Liver (tissue), 8 donors: ENCODE measurements at regions not wholly inside any gene's neighbourhood (a gene's known extent, or its start where the extent isn't known, plus 50 kb on each side); places are given as distances from the start of the nearest gene placed in this dataset.

Source experiments
- DNase-seq: peaks from one replicate; pipeline ENCODE4 v3.0.0-alpha.2; 2017; ENCODE audit warnings: low spot score
- H3K27ac ChIP-seq, 2 donors: one replicate each; pipeline ENCODE4 v1.7.0; 2013; ENCODE audit warnings: inconsistent platforms in 2 of 2, low read length in 2 of 2, control low read depth in 1 of 2, low read depth in 1 of 2, mild to moderate bottlenecking in 1 of 2
- H3K27me3 ChIP-seq, 4 donors: one replicate each; pipeline versions ENCODE4 v1.6.1 to v1.7.0; 2013; ENCODE audit warnings: low read length in 3 of 4, inconsistent platforms in 1 of 4, mild to moderate bottlenecking in 1 of 4, moderate library complexity in 1 of 4; ENCODE audit not compliant: control insufficient read depth in 4 of 4, insufficient read depth in 4 of 4
- H3K36me3 ChIP-seq, 4 donors: one replicate each; pipeline versions ENCODE4 v1.6.1 to v1.7.0; 2013; ENCODE audit warnings: low read length in 3 of 4, mild to moderate bottlenecking in 3 of 4, low read depth in 1 of 4, moderate library complexity in 1 of 4; ENCODE audit not compliant: control insufficient read depth in 4 of 4, insufficient read depth in 3 of 4
- H3K4me1 ChIP-seq, 4 donors: one replicate each; pipeline versions ENCODE4 v1.6.1 to v1.7.0; 2013; ENCODE audit warnings: low read length in 3 of 4, mild to moderate bottlenecking in 3 of 4, moderate library complexity in 1 of 4; ENCODE audit not compliant: control insufficient read depth in 4 of 4, insufficient read depth in 4 of 4
- H3K4me3 ChIP-seq, 3 donors: one replicate each; pipeline versions ENCODE4 v1.6.1 to v1.7.0; 2013; ENCODE audit warnings: low read length in 3 of 3, control low read depth in 1 of 3, low read depth in 1 of 3, mild to moderate bottlenecking in 1 of 3
- H3K9ac ChIP-seq, 2 donors: one replicate each; pipeline ENCODE4 v1.7.0; 2013; ENCODE audit warnings: low read length in 2 of 2, mild to moderate bottlenecking in 2 of 2, moderate library complexity in 2 of 2, control low read depth in 1 of 2, low read depth in 1 of 2
- H3K9me3 ChIP-seq, 4 donors: one replicate each; pipeline versions ENCODE4 v1.6.1 to v1.7.0; 2013; ENCODE audit warnings: low read length in 3 of 4; ENCODE audit not compliant: control insufficient read depth in 4 of 4
- CTCF ChIP-seq: fragments of 150-350 bp; IDR thresholded peaks from 2 replicates; pipeline ENCODE4 v1.5.1; 2017; ENCODE audit warnings: improper control_type of control experiment, low read depth, low read length; ENCODE audit not compliant: missing input control
- EGR1 ChIP-seq, 2 donors: IDR thresholded peaks; 2 replicates each; pipeline ENCODE4 v1.6.1; 2016 to 2018; ENCODE audit warnings: antibody characterized with exemption in 2 of 2, low read depth in 2 of 2
- GABPA ChIP-seq, 2 donors: IDR thresholded peaks in 1 of 2; conservative IDR thresholded peaks in 1 of 2; 2 replicates each; pipeline ENCODE4 v1.6.1; 2016; ENCODE audit warnings: antibody characterized with exemption in 2 of 2, mild to moderate bottlenecking in 1 of 2, moderate library complexity in 1 of 2
- HNF4A ChIP-seq, 2 donors: conservative IDR thresholded peaks; 2 replicates each; pipeline ENCODE4 v1.6.1; 2016; ENCODE audit warnings: antibody characterized with exemption in 2 of 2, mild to moderate bottlenecking in 2 of 2
- HNF4G ChIP-seq: IDR thresholded peaks from 2 replicates; pipeline ENCODE4 v1.6.1; 2016; ENCODE audit warnings: antibody characterized with exemption
- JUND ChIP-seq, 2 donors: IDR thresholded peaks; 2 replicates each; pipeline ENCODE4 v1.6.1; 2016; ENCODE audit warnings: antibody characterized with exemption in 2 of 2
- MAX ChIP-seq: IDR thresholded peaks from 2 replicates; pipeline ENCODE4 v1.6.1; 2016; ENCODE audit warnings: antibody characterized with exemption
- NR2F2 ChIP-seq: IDR thresholded peaks from 2 replicates; pipeline ENCODE4 v1.6.1; 2016; ENCODE audit warnings: antibody characterized with exemption
- RAD21 ChIP-seq, 2 donors: IDR thresholded peaks; 2 replicates each; pipeline ENCODE4 v1.6.1; 2016; ENCODE audit warnings: antibody characterized with exemption in 2 of 2, mild to moderate bottlenecking in 2 of 2
- REST ChIP-seq: IDR thresholded peaks from 2 replicates; pipeline ENCODE4 v1.6.1; 2016; ENCODE audit warnings: antibody characterized with exemption, mild to moderate bottlenecking
- RXRA ChIP-seq, 2 donors: IDR thresholded peaks; 2 replicates each; pipeline ENCODE4 v1.6.1; 2017 to 2018; ENCODE audit warnings: antibody characterized with exemption in 2 of 2, mild to moderate bottlenecking in 1 of 2
- SP1 ChIP-seq: IDR thresholded peaks from 2 replicates; pipeline ENCODE4 v1.6.1; 2018; ENCODE audit warnings: antibody characterized with exemption, mild to moderate bottlenecking
- TAF1 ChIP-seq: conservative IDR thresholded peaks from 2 replicates; pipeline ENCODE4 v1.6.1; 2016; ENCODE audit warnings: antibody characterized with exemption, mild to moderate bottlenecking
- YY1 ChIP-seq: IDR thresholded peaks from 2 replicates; pipeline ENCODE4 v1.6.1; 2016; ENCODE audit warnings: antibody characterized with exemption, mild to moderate bottlenecking
- ZBTB33 ChIP-seq: IDR thresholded peaks from 2 replicates; pipeline ENCODE4 v1.6.1; 2016; ENCODE audit warnings: antibody characterized with exemption
- WGBS: extraction: QIAGEN DNeasy Blood & Tissue Kit; methylation state at CpG from one replicate; pipeline ENCODE4 v1.1.7; 2013; 5-methylcytosine and 5-hydroxymethylcytosine counted together
- donor health status: healthy.
- donor health status: healthy.
- donor health status: healthy.
- donor health status: healthy.
- donor health status: healthy.

GRCh38 chr1:58928514-58928913, 144.7 kb upstream of the JUN start (continued):
- TF ChIP-seq CTCF, result no peak

GRCh38 chr1:58929671-58930325, 146.0 kb upstream of the JUN start:
- Histone ChIP-seq H3K27me3 (no peaks in the 10 kb centered on the region), H3K4me1 (no peaks in the 10 kb centered on the region), H3K4me3 (no peak overlapping the region), H3K9me3 (no peaks in the 10 kb centered on the region), H3K27ac (no peak overlapping the region), H3K36me3 (no peaks in the 10 kb centered on the region), H3K9ac (no peak overlapping the region)
- TF ChIP-seq MAX, result no peak
- TF ChIP-seq SP1, result no peak
- TF ChIP-seq RAD21 (IDR thresholded peaks at IDR 0.05), result no peak
- no peak for TF ChIP-seq YY1
- no peak for TF ChIP-seq REST
- TF ChIP-seq CTCF, result no peak
- TF ChIP-seq HNF4A (conservative IDR thresholded peaks at IDR 0.05), result no peak
- TF ChIP-seq GABPA (IDR thresholded peaks at IDR 0.05 in 1 of 2, conservative IDR thresholded peaks at IDR 0.05 in 1 of 2), result no peak
- TF ChIP-seq RXRA (IDR thresholded peaks at IDR 0.05), result no peak
- WGBS, result 91% methylated on average over 11 of the region's 11 CpGs
- DNase-seq, result no peak

GRCh38 chr1:58931024-58931423, 147.2 kb upstream of the JUN start:
- DNase-seq, result no peak
- Histone ChIP-seq H3K27me3 (no peaks in the 10 kb centered on the region), H3K9ac (no peak overlapping the region), H3K27ac (no peak overlapping the region), H3K9me3 (no peaks in the 10 kb centered on the region), H3K4me3 (no peak overlapping the region), H3K36me3 (no peaks in the 10 kb centered on the region), H3K4me1 (no peaks in the 10 kb centered on the region)
- WGBS, result 89% methylated on average over 2 of the region's 2 CpGs
- TF ChIP-seq JUND (IDR thresholded peaks at IDR 0.05) (no peak), HNF4G (no peak), MAX (no peak), TAF1 (no peak), CTCF (no peak), NR2F2 (no peak), ZBTB33 (no peak), GABPA (IDR thresholded peaks at IDR 0.05 in 1 of 2, conservative IDR thresholded peaks at IDR 0.05 in 1 of 2) (no peak), EGR1 (IDR thresholded peaks at IDR 0.05; ENCODE audit: low read depth in 2 of 2) (no peak)
